GM12875 (cell line): ENCODE measurements at regions not wholly inside any gene's neighbourhood (a gene's known extent, or its start where the extent isn't known, plus 50 kb on each side); places are given as distances from the start of the nearest gene placed in this dataset.

Source experiments
- H3K4me3 ChIP-seq: one replicate; pipeline ENCODE4 v1.5.1; 2011; ENCODE audit warnings: low read depth, low read length, control low read depth
- TF ChIP-seq, protein P1 (sequence below): IDR thresholded peaks from 2 replicates; pipeline ENCODE4 v1.5.1; 2011; ENCODE audit warnings: low read depth, mild to moderate bottlenecking, control low read depth, inconsistent platforms, low read length, moderate library complexity, borderline replicate concordance; ENCODE audit not compliant: insufficient read depth

DNA sequence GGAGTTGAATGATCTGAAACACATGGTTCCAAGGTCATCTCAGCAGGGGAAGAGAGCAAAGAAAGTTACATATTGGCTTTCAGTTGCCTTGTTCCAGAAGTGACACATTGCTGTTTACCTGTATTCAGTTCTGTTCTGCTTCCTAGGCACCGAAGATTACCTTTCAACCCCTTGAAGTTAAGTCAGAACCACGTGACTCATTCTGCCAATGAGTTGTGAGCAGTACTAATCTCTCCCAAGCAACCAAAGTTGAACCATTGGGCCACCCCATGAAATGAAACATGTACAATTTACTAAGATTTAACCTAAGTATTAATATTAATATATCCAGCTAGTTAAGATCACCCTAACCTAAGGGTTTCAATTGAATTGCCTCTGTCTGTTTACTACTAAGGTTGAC, 439.2 kb upstream of the MAF start:
- no peak overlapping the region for H3K4me3 ChIP-seq
- TF ChIP-seq, protein P1, sequence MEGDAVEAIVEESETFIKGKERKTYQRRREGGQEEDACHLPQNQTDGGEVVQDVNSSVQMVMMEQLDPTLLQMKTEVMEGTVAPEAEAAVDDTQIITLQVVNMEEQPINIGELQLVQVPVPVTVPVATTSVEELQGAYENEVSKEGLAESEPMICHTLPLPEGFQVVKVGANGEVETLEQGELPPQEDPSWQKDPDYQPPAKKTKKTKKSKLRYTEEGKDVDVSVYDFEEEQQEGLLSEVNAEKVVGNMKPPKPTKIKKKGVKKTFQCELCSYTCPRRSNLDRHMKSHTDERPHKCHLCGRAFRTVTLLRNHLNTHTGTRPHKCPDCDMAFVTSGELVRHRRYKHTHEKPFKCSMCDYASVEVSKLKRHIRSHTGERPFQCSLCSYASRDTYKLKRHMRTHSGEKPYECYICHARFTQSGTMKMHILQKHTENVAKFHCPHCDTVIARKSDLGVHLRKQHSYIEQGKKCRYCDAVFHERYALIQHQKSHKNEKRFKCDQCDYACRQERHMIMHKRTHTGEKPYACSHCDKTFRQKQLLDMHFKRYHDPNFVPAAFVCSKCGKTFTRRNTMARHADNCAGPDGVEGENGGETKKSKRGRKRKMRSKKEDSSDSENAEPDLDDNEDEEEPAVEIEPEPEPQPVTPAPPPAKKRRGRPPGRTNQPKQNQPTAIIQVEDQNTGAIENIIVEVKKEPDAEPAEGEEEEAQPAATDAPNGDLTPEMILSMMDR = no peak

DNA sequence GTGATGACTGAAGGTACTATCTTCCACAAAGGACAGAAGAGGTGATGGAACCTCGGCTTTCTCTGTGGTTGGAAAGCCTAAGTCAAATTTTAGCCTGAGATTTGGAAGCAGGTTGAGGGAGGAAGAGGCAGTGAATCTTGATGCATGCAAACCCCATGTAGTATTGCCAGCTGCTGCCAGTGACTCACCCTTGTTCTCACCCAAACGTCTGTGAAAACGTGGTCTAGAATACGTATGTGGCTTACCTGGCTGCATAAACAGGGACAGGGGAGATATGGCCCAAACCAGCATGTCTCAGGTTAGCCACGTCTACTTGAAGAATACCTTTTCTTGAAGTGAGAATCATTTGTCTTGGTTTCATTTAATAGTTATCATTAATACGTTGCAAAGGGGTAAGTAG, 438.0 kb upstream of the MAF start:
- no peak overlapping the region for H3K4me3 ChIP-seq
- TF ChIP-seq, protein P1 = no peak

DNA sequence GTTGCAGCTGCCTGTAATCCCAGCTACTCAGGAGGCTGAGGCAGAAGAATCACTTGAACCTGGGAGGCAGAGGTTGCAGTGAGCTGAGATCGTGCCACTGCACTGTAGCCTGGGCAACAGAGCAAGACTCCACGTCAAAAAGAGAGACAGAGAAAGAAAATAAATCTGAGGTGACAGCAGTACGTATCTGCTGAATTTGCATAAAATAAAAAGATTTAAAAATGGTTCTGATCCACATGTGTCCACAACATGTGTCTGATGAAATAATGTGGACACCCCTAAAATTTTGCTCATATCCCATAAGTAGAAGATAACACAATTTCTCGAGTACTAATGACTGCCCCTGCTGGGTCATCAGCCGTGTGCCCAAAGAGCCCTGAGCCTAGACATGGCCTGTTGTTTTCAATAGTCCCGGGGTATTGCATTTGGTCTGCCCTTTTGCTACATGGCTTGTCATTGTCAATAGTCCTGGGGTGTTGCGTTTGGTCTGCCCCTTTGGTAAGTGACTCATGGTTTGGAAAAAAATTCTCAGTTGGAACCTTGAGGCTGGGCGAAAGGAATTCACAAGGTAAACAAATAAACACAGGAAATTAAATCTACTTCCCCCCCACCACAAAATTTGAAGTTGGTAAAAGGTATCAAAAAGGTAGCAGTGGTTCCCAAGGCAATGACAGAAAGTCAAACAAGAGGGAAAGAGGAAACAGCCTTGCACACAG, 434.6 kb upstream of the MAF start:
- TF ChIP-seq, protein P1 = no peak
- no peak overlapping the region for H3K4me3 ChIP-seq

DNA sequence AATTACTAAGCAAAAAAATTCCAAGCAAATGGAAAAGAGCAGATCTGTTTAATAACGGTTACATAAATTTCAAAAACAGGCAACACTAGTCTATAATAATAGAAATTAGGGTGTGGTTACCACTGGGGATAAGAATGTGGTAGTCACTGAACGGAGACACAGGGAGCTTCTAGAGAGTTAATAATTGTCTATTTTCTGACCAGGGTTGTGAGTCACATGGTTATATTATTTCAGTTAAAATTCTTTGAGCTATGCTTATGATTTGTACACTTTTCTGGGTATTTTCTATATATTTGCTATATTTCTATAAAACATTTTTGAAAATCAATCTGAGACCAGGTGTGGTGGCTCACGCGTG, 433.9 kb upstream of the MAF start:
- TF ChIP-seq, protein P1 = no peak
- H3K4me3 ChIP-seq = no peak overlapping the region

DNA sequence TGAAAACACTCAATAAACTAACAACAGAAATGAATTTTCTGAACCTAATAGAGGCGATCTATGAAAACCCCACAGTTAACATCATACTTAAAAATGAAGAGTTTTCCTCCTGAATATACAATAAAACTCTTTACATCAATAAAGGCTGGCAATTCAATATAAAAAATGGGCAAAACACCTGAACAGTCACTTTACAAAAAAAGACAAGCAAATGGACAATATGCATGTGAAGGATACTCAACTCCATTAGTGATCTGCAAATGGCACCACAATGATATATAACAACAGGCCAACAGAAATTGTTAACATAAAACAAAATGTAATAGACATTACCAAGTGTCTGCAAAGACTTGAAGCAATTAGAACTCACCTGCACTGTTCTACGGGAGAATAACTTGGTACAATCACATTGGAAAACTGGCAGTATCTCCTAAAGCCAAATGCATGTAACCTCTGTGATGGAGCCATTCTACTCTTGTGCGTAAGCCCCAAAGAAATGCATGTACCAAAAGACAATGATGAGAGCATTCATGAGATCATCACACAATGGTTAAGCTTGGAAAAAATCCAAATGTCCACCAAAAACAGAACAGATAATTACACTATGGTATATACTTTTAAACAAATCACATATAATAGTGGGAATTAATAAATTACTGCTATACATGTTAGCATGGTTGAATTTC, 433.4 kb upstream of the MAF start:
- TF ChIP-seq, protein P1 = no peak

DNA sequence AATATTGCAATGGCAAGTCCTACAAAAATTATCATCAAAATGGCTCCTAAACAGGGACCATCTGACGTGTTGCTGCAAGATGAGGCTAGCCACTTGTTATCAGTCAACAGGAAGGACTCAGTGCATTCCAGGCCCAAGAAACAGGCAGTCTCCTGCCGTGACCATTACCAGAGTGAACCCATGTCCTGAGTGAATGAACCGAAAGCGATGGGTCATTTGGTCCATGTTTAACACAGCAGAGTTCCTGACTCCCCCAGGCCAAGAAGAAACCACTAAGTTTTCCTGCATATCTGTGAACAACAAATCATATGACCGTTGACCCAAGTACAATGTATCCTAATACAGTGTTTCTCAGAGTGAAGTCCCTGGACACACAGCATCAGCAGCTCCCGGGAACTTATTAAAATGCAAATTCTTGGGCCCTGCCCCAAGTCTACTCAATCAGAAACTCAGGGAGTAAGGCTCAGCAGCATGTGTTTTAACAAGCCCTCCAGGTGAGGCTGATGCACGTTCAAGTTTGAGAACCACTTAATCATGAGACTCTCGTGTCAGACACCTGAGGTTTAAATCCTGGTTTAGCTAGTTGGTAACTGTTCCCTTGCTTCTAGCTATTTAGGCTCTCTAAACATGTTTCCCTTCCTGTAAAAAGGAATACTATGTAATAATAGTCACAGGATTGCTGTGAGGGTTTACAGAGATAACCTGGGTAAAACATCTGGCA, 429.4 kb upstream of the MAF start:
- TF ChIP-seq, protein P1 = no peak
- H3K4me3 ChIP-seq = no peak overlapping the region

More for the DNA sequence above, 433.4 kb upstream of the MAF start:
- H3K4me3 ChIP-seq = no peak overlapping the region

DNA sequence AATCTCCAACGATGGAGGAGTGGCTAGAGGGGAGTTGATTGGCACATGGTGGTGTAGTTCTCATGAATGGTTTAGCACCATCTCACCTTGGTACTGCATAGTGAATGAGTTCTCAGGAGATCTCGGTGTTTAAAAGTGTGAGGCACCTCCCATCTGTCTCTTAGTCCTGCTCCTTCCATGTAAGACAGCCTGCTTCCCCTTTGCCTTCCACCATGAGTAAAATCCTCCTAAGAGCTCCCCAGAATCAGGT, 428.8 kb upstream of the MAF start:
- TF ChIP-seq, protein P1 = no peak
- H3K4me3 ChIP-seq = no peak overlapping the region
